GM23338 (cell line): ENCODE measurements at regions not wholly inside any gene's neighbourhood (a gene's known extent, or its start where the extent isn't known, plus 50 kb on each side); places are given as distances from the start of the nearest gene placed in this dataset.

Experiments used
- ATAC-seq: fragments of 200-7000 bp; cut with Tn5 transposase; 3 replicates; pipeline ENCODE4 v1.9.1; 2020
- DNase-seq: peaks from one replicate; pipeline ENCODE4 v3.0.0-alpha.2; 2015; ENCODE audit warnings: low spot score
- H2AFZ ChIP-seq: fragments of 200-600 bp; sonication (generic); 2 replicates; pipeline ENCODE4 v1.8.0; 2016; ENCODE audit warnings: antibody characterized with exemption, mild to moderate bottlenecking, moderate library complexity
- H3F3A ChIP-seq: fragments of 200-600 bp; sonication (generic); replicated peaks from 2 replicates; pipeline ENCODE4 v1.8.0; 2017; ENCODE audit warnings: antibody characterized with exemption, mixed run types, low read depth
- H3K27ac ChIP-seq: fragments of 200-600 bp; sonication (generic); 2 replicates; pipeline ENCODE4 v1.6.1; 2016; ENCODE audit warnings: low read depth
- H3K27me3 ChIP-seq: fragments of 200-600 bp; sonication (generic); 2 replicates; pipeline ENCODE4 v1.8.0; 2016; ENCODE audit warnings: mild to moderate bottlenecking, mixed run types, moderate library complexity; ENCODE audit not compliant: insufficient read depth
- H3K36me3 ChIP-seq: fragments of 200-600 bp; sonication (generic); 2 replicates; pipeline ENCODE4 v1.8.0; 2016; ENCODE audit warnings: mild to moderate bottlenecking; ENCODE audit not compliant: insufficient read depth
- H3K4me1 ChIP-seq: fragments of 200-600 bp; sonication (generic); 2 replicates; pipeline ENCODE4 v1.8.0; 2016; ENCODE audit warnings: mild to moderate bottlenecking, moderate library complexity; ENCODE audit not compliant: insufficient read depth
- H3K4me2 ChIP-seq: fragments of 200-600 bp; sonication (generic); 2 replicates; pipeline ENCODE4 v1.7.1; 2017; ENCODE audit warnings: mixed run types
- H3K4me3 ChIP-seq: fragments of 200-600 bp; sonication (generic); 2 replicates; pipeline ENCODE4 v1.6.1; 2016; ENCODE audit warnings: mixed run types
- H3K79me2 ChIP-seq: fragments of 200-600 bp; sonication (generic); replicated peaks from 2 replicates; pipeline ENCODE4 v1.8.0; 2017; ENCODE audit warnings: mild to moderate bottlenecking; ENCODE audit not compliant: insufficient read depth
- H3K9me2 ChIP-seq: fragments of 200-600 bp; sonication (generic); 2 replicates; pipeline ENCODE4 v1.8.0; 2017; ENCODE audit not compliant: insufficient read depth
- H4K20me1 ChIP-seq: fragments of 200-600 bp; sonication (generic); replicated peaks from 2 replicates; pipeline ENCODE4 v1.8.0; 2017; ENCODE audit warnings: mild to moderate bottlenecking; ENCODE audit not compliant: insufficient read depth
- H3K27ac Mint-ChIP-seq: 2 replicates; pipeline ENCODE4 v1.8.0; 2020; ENCODE audit warnings: inconsistent platforms, mild to moderate bottlenecking, moderate library complexity, mixed read lengths
- H3K27me3 Mint-ChIP-seq: 3 replicates; pipeline ENCODE4 v1.8.0; 2022; ENCODE audit warnings: low read depth, mild to moderate bottlenecking, moderate library complexity, mixed read lengths, inconsistent platforms; ENCODE audit not compliant: insufficient read depth, poor library complexity
- H3K36me3 Mint-ChIP-seq: 3 replicates; pipeline ENCODE4 v1.8.0; 2021; ENCODE audit warnings: low read depth, mild to moderate bottlenecking, inconsistent platforms, moderate library complexity, mixed read lengths
- H3K4me1 Mint-ChIP-seq: 3 replicates; pipeline ENCODE4 v1.8.0; 2020; ENCODE audit warnings: mild to moderate bottlenecking, inconsistent platforms, mixed read lengths
- H3K4me3 Mint-ChIP-seq: 3 replicates; pipeline ENCODE4 v1.8.0; 2021; ENCODE audit warnings: moderate library complexity, mild to moderate bottlenecking, inconsistent platforms, mixed read lengths
- H3K9me3 Mint-ChIP-seq: 3 replicates; pipeline ENCODE4 v1.8.0; 2020; ENCODE audit warnings: moderate library complexity, mild to moderate bottlenecking, inconsistent platforms, mixed read lengths
- ETS1 ChIP-seq: IDR thresholded peaks from 2 replicates; pipeline ENCODE4 v1.6.1; 2016; ENCODE audit warnings: antibody characterized with exemption
- NANOG ChIP-seq: IDR thresholded peaks from 2 replicates; pipeline ENCODE4 v1.6.1; 2016; ENCODE audit warnings: antibody characterized with exemption, borderline replicate concordance
- STAT1 ChIP-seq: IDR thresholded peaks from one replicate; pipeline ENCODE4 v1.6.1; 2016; ENCODE audit warnings: antibody characterized with exemption; ENCODE audit not compliant: unreplicated experiment
- ZNF114 ChIP-seq: fragments of 250-450 bp; sonication (Bioruptor Pico); IDR thresholded peaks from 2 replicates; pipeline ENCODE4 v1.5.0; 2020; ENCODE audit warnings: mild to moderate bottlenecking, moderate library complexity
- ZNF331 ChIP-seq: fragments of 250-450 bp; sonication (Bioruptor Pico); IDR thresholded peaks from 2 replicates; pipeline ENCODE4 v1.5.0; 2020; ENCODE audit warnings: low read depth, mild to moderate bottlenecking, moderate library complexity
- ZNF462 ChIP-seq: fragments of 250-450 bp; sonication (Bioruptor Pico); IDR thresholded peaks from 2 replicates; pipeline ENCODE4 v1.5.0; 2020; ENCODE audit warnings: mild to moderate bottlenecking, moderate library complexity

GRCh38 chr9:79868567-79869189 is 296.9 kb downstream of the TLE4 start:
- H3K4me1 ChIP-seq = no peaks in the 10 kb centered on the region
- Mint-ChIP-seq H3K27ac (no peak overlapping the region), H3K36me3 (peaks cover 7% of the 10 kb centered on the region), H3K27me3 (no peaks in the 10 kb centered on the region), H3K4me3 (no peak overlapping the region), H3K4me1 (no peaks in the 10 kb centered on the region), H3K9me3 (peaks cover 16% of the 10 kb centered on the region)
- no peak for DNase-seq
- no peak overlapping the region for H3K27ac ChIP-seq
- no peaks in the 10 kb centered on the region for H4K20me1 ChIP-seq
- H3K4me3 ChIP-seq = no peak overlapping the region
- no peak overlapping the region for H3K4me2 ChIP-seq
- no peaks in the 10 kb centered on the region for H3K36me3 ChIP-seq
- TF ChIP-seq ZNF331 (CRISPR knock-in tag) (no peak), ZNF114 (CRISPR knock-in tag) (no peak)
- H3F3A ChIP-seq = no peaks in the 10 kb centered on the region
- no peaks in the 10 kb centered on the region for H3K79me2 ChIP-seq
- no peaks in the 10 kb centered on the region; the same call in 1 of the 2 replicates for H3K9me2 ChIP-seq
- ATAC-seq = no peak
- H2AFZ ChIP-seq = no peak overlapping the region
- no peaks in the 10 kb centered on the region for H3K27me3 ChIP-seq

- H3K27ac Mint-ChIP-seq = no peak overlapping the region
- no peaks in the 10 kb centered on the region for H3K27me3 ChIP-seq
- H3K27me3 Mint-ChIP-seq = peaks cover 4% of the 10 kb centered on the region
- no peak overlapping the region for H3K4me3 ChIP-seq
- H3K79me2 ChIP-seq = no peaks in the 10 kb centered on the region
- H3K4me1 ChIP-seq = no peaks in the 10 kb centered on the region
- no peak for DNase-seq
- H4K20me1 ChIP-seq = no peaks in the 10 kb centered on the region
- H3F3A ChIP-seq = no peaks in the 10 kb centered on the region
- peaks cover 35% of the 10 kb centered on the region for H3K9me3 Mint-ChIP-seq
- H3K36me3 Mint-ChIP-seq = peaks cover 10% of the 10 kb centered on the region
- H3K4me3 Mint-ChIP-seq = no peak overlapping the region
- no peak overlapping the region for H2AFZ ChIP-seq
- TF ChIP-seq ETS1 = no peak
- TF ChIP-seq ZNF331 (CRISPR knock-in tag) = no peak
- no peak for TF ChIP-seq STAT1
- TF ChIP-seq ZNF462 (CRISPR knock-in tag) = no peak
- TF ChIP-seq NANOG = no peak
- no peaks in the 10 kb centered on the region for H3K36me3 ChIP-seq
- ATAC-seq = no peak
- H3K4me2 ChIP-seq = no peak overlapping the region
- H3K27ac ChIP-seq = no peak overlapping the region
- 0 out of 2 replicates have a peak, but pooled peaks cover 5% of the 10 kb centered on the region for H3K9me2 ChIP-seq
- no peaks in the 10 kb centered on the region for H3K4me1 Mint-ChIP-seq
Observed at GRCh38 chr9:79862921-79863890, 291.4 kb downstream of the TLE4 start.
